ENCODE measurements at regions not wholly inside any gene's neighbourhood (a gene's known extent, or its start where the extent isn't known, plus 50 kb on each side); places are given as distances from the start of the nearest gene placed in this dataset.

DNA sequence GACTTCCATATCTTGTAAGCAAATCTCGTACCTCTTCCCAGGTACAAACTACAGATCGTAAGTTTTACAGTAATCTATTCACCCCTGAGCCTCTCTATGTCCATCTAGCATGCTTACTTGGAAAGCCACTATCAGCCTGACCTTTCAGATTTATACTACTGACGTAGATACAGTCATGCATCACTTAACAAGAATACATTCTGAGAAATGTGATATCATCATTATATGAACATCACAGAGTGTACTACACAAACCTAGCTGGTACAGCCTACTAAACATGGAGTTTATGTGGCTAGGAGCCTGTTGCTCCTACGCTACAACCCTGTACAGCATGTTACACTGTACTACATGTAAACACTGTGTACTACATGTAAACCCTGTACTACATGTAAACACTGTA, 293.2 kb upstream of the ZNF804A start:
- TF ChIP-seq POLR2A (IDR thresholded peaks at IDR 0.05) (no peak), EP300 (IDR thresholded peaks at IDR 0.05) (no peak), POLR2AphosphoS5 (IDR thresholded peaks at IDR 0.05) (no peak)
- TF ChIP-seq, protein P1, sequence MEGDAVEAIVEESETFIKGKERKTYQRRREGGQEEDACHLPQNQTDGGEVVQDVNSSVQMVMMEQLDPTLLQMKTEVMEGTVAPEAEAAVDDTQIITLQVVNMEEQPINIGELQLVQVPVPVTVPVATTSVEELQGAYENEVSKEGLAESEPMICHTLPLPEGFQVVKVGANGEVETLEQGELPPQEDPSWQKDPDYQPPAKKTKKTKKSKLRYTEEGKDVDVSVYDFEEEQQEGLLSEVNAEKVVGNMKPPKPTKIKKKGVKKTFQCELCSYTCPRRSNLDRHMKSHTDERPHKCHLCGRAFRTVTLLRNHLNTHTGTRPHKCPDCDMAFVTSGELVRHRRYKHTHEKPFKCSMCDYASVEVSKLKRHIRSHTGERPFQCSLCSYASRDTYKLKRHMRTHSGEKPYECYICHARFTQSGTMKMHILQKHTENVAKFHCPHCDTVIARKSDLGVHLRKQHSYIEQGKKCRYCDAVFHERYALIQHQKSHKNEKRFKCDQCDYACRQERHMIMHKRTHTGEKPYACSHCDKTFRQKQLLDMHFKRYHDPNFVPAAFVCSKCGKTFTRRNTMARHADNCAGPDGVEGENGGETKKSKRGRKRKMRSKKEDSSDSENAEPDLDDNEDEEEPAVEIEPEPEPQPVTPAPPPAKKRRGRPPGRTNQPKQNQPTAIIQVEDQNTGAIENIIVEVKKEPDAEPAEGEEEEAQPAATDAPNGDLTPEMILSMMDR (IDR thresholded peaks at IDR 0.05): no peak

GRCh38 chr2:184308706-184309105, 289.6 kb upstream of the ZNF804A start:
- WGBS, 2 donors: 69 to 79% methylated on average over 1 of the region's 1 CpG
- ATAC-seq (ENCODE audit: low FRiP score in 2 of 2): no peak
- Histone ChIP-seq H3K4me3 (no peak overlapping the region), H3K27ac (no peak overlapping the region), H3K4me1 (no peaks in the 10 kb centered on the region), H3K36me3 (peaks cover 0 to 3% (median 0%) of the 10 kb centered on the region in 4 donors), H3K27me3 (no peaks in the 10 kb centered on the region), H3K9me3 (no peaks in the 10 kb centered on the region)
- no peak for DNase-seq
- TF ChIP-seq EP300 (IDR thresholded peaks at IDR 0.05) (no peak), POLR2A (IDR thresholded peaks at IDR 0.05) (no peak), POLR2AphosphoS5 (IDR thresholded peaks at IDR 0.05) (no peak)
- TF ChIP-seq, protein P1 (IDR thresholded peaks at IDR 0.05): no peak

More for the DNA sequence above, 293.2 kb upstream of the ZNF804A start:
- Histone ChIP-seq H3K36me3 (peaks cover 0 to 3% (median 0%) of the 10 kb centered on the region in 4 donors), H3K27ac (no peak overlapping the region), H3K27me3 (no peaks in the 10 kb centered on the region), H3K9me3 (no peaks in the 10 kb centered on the region), H3K4me1 (no peaks in the 10 kb centered on the region), H3K4me3 (no peak overlapping the region)
- 79 to 81% methylated on average over 4 of the region's 4 CpGs for WGBS, 2 donors
- DNase-seq (no peak), ATAC-seq (ENCODE audit: low FRiP score in 2 of 2) (no peak)

DNA sequence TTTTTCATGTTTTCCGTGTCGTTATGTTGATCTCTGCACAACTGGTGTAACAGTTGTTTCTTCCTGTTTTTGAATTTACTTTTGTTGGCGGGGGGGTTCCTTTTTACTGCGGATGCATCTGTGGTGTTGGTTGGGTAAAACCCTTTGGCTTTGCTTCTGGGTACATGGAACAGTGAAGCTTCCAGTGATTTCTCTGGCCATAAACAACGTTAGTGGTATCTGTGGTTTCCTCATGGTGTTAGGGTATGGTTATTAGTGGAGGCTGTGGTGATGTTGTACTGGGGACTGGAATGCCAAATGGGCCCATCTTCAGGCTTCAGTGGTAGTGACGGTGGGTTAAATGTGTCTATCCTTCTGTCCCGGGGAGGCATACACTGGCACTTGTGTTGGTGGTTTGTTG, 285.4 kb upstream of the ZNF804A start:
- no peak for ATAC-seq (ENCODE audit: low FRiP score in 2 of 2)
- H3K9me3 ChIP-seq: no peaks in the 10 kb centered on the region
- WGBS, 2 donors: 80 to 83% methylated on average over 7 of the region's 7 CpGs
- no peak for DNase-seq
- H3K4me3 ChIP-seq: no peak overlapping the region
- H3K27ac ChIP-seq: no peak overlapping the region
- H3K4me1 ChIP-seq: no peaks in the 10 kb centered on the region
- TF ChIP-seq EP300 (IDR thresholded peaks at IDR 0.05) (no peak), POLR2A (IDR thresholded peaks at IDR 0.05) (no peak), POLR2AphosphoS5 (IDR thresholded peaks at IDR 0.05) (no peak)
- TF ChIP-seq, protein P1 (IDR thresholded peaks at IDR 0.05): no peak
- H3K36me3 ChIP-seq: peaks cover 0 to 3% (median 0%) of the 10 kb centered on the region in 4 donors
- no peaks in the 10 kb centered on the region for H3K27me3 ChIP-seq

- Histone ChIP-seq H3K36me3 (no peaks in the 10 kb centered on the region), H3K27ac (no peak overlapping the region), H3K4me1 (no peaks in the 10 kb centered on the region), H3K4me3 (no peak overlapping the region), H3K9me3 (no peaks in the 10 kb centered on the region), H3K27me3 (no peaks in the 10 kb centered on the region)
- DNase-seq: no peak
- no peak for ATAC-seq (ENCODE audit: low FRiP score in 2 of 2)
- 74 to 89% methylated on average over 2 of the region's 2 CpGs for WGBS, 2 donors
- TF ChIP-seq EP300 (IDR thresholded peaks at IDR 0.05) (no peak), POLR2A (IDR thresholded peaks at IDR 0.05) (no peak), POLR2AphosphoS5 (IDR thresholded peaks at IDR 0.05) (no peak)
- TF ChIP-seq, protein P1 (IDR thresholded peaks at IDR 0.05): no peak
These were observed 283.5 kb upstream of the ZNF804A start for GRCh38 chr2:184314829-184315228.

GRCh38 chr2:184316921-184317320, 281.4 kb upstream of the ZNF804A start:
- no peaks in the 10 kb centered on the region for H3K27me3 ChIP-seq
- DNase-seq (no peak), ATAC-seq (ENCODE audit: low FRiP score in 2 of 2) (no peak)
- H3K36me3 ChIP-seq: no peaks in the 10 kb centered on the region
- WGBS, 2 donors: 67 to 87% methylated on average over 2 of the region's 2 CpGs
- TF ChIP-seq EP300 (IDR thresholded peaks at IDR 0.05) (no peak), POLR2A (IDR thresholded peaks at IDR 0.05) (no peak), POLR2AphosphoS5 (IDR thresholded peaks at IDR 0.05) (no peak)
- TF ChIP-seq, protein P1 (IDR thresholded peaks at IDR 0.05): no peak
- no peaks in the 10 kb centered on the region for H3K9me3 ChIP-seq
- no peaks in the 10 kb centered on the region for H3K4me1 ChIP-seq
- H3K4me3 ChIP-seq: no peak overlapping the region
- no peak overlapping the region for H3K27ac ChIP-seq
